ENCODE measurements at regions not wholly inside any gene's neighbourhood (a gene's known extent, or its start where the extent isn't known, plus 50 kb on each side); places are given as distances from the start of the nearest gene placed in this dataset.

- no peak overlapping the region for H3K27ac ChIP-seq
These were observed 203.0 kb upstream of the VLDLR start for GRCh38 chr9:2418619-2419018.

DNA sequence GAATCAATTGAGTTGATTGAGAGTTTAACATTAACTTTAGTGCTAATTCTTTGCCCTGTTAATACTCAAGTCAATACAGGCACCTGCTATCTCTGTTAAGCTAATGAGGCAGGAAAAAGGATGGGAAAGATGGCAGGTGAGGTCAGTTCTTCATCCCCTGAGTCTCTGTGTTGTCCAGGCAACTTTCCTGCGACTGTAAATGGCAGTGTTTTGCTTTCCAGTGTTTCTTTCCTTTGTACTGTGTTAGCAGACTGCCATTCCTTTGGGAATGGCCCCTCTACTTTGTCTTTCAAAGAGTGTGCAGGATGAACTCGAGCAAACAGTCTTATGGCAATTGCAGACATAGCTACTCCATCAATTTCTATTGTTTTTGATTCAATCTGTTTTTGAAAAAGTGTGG is 202.2 kb upstream of the VLDLR start:
- no peaks in the 10 kb centered on the region for H3K27me3 ChIP-seq
- 48% methylated on average over 2 of the region's 2 CpGs for WGBS (ENCODE audit: insufficient coverage, low coverage, low lambda C conversion rate, missing lambda C conversion rate)
- no peak for DNase-seq
- no peak for ATAC-seq
- no peak overlapping the region for H3K4me3 ChIP-seq
- TF ChIP-seq POLR2A (IDR thresholded peaks at IDR 0.05) = no peak
- TF ChIP-seq, protein P1, sequence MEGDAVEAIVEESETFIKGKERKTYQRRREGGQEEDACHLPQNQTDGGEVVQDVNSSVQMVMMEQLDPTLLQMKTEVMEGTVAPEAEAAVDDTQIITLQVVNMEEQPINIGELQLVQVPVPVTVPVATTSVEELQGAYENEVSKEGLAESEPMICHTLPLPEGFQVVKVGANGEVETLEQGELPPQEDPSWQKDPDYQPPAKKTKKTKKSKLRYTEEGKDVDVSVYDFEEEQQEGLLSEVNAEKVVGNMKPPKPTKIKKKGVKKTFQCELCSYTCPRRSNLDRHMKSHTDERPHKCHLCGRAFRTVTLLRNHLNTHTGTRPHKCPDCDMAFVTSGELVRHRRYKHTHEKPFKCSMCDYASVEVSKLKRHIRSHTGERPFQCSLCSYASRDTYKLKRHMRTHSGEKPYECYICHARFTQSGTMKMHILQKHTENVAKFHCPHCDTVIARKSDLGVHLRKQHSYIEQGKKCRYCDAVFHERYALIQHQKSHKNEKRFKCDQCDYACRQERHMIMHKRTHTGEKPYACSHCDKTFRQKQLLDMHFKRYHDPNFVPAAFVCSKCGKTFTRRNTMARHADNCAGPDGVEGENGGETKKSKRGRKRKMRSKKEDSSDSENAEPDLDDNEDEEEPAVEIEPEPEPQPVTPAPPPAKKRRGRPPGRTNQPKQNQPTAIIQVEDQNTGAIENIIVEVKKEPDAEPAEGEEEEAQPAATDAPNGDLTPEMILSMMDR (IDR thresholded peaks at IDR 0.05) = no peak
- H3K4me1 ChIP-seq = peaks cover 0 to 10% (median 0%) of the 10 kb centered on the region in 4 donors
- no peaks in the 10 kb centered on the region for H3K36me3 ChIP-seq
- no peak overlapping the region for H3K27ac ChIP-seq
- H3K9me3 ChIP-seq = no peaks in the 10 kb centered on the region
- intact Hi-C loops (cut with DNase I) = no loop called here

More at GRCh38 chr9:2418619-2419018, 203.0 kb upstream of the VLDLR start:
- DNase-seq (no peak), ATAC-seq (no peak)
- Histone ChIP-seq H3K36me3 (no peaks in the 10 kb centered on the region), H3K9me3 (no peaks in the 10 kb centered on the region), H3K4me1 (peaks cover 0 to 10% (median 0%) of the 10 kb centered on the region in 4 donors), H3K4me3 (no peak overlapping the region), H3K27me3 (no peaks in the 10 kb centered on the region)
- TF ChIP-seq POLR2A (IDR thresholded peaks at IDR 0.05) = no peak
- TF ChIP-seq, protein P1 (IDR thresholded peaks at IDR 0.05) = no peak
- intact Hi-C loops (cut with DNase I) = no loop called here
- WGBS (ENCODE audit: insufficient coverage, low coverage, low lambda C conversion rate, missing lambda C conversion rate) = 43% methylated on average over 1 of the region's 2 CpGs

- intact Hi-C loops (cut with DNase I) = no loop called here
- Histone ChIP-seq H3K9me3 (no peaks in the 10 kb centered on the region), H3K27me3 (no peaks in the 10 kb centered on the region), H3K4me1 (peaks cover 0 to 3% (median 0%) of the 10 kb centered on the region in 4 donors), H3K27ac (no peak overlapping the region), H3K36me3 (no peaks in the 10 kb centered on the region), H3K4me3 (no peak overlapping the region)
- TF ChIP-seq POLR2A (IDR thresholded peaks at IDR 0.05) = no peak
- TF ChIP-seq, protein P1 (IDR thresholded peaks at IDR 0.05) = no peak
- ATAC-seq = no peak
- WGBS (ENCODE audit: insufficient coverage, low coverage, low lambda C conversion rate, missing lambda C conversion rate) = no CpG with 5 or more reads among the region's 3 CpGs
- no peak for DNase-seq
These were observed 201.0 kb upstream of the VLDLR start for GRCh38 chr9:2420543-2420942.

- TF ChIP-seq, protein P1 (IDR thresholded peaks at IDR 0.05) = no peak
- no peak for TF ChIP-seq POLR2A (IDR thresholded peaks at IDR 0.05)
- no peak for ATAC-seq
- DNase-seq = no peak
- Histone ChIP-seq H3K27me3 (no peaks in the 10 kb centered on the region), H3K4me3 (no peak overlapping the region), H3K36me3 (no peaks in the 10 kb centered on the region), H3K4me1 (peaks cover 0 to 19% (median 6%) of the 10 kb centered on the region in 4 donors), H3K9me3 (no peaks in the 10 kb centered on the region), H3K27ac (no peak overlapping the region)
- intact Hi-C loops (cut with DNase I) = no loop called here
- WGBS (ENCODE audit: insufficient coverage, low coverage, low lambda C conversion rate, missing lambda C conversion rate) = 59% methylated on average over 2 of the region's 2 CpGs
These were observed 197.0 kb upstream of the VLDLR start for GRCh38 chr9:2424619-2425033.

DNA sequence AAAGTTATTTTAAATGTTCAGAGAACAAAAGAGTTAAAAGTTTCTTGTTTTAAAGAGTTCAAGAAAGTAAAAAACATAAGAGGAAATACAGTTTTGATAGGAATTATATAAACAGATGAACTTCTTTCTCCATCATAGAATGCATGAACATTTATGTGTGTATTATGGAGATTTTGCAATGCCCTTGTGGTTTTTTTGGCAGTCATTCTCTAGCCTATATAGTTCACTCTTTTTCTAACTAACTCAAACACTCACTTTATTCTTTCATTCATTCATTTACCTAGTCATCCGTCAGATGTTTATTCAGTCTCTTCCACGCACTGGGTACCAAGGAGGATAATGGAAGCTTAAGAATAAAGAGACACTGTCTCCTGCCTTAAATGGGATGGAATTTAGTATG is 195.9 kb upstream of the VLDLR start:
- no peak for ATAC-seq
- Histone ChIP-seq H3K27ac (no peak overlapping the region), H3K4me3 (no peak overlapping the region), H3K4me1 (peaks cover 0 to 19% (median 6%) of the 10 kb centered on the region in 4 donors), H3K9me3 (no peaks in the 10 kb centered on the region), H3K27me3 (no peaks in the 10 kb centered on the region), H3K36me3 (no peaks in the 10 kb centered on the region)
- intact Hi-C loops (cut with DNase I) = no loop called here
- no peak for DNase-seq
- no peak for TF ChIP-seq POLR2A (IDR thresholded peaks at IDR 0.05)
- TF ChIP-seq, protein P1 (IDR thresholded peaks at IDR 0.05) = no peak
- WGBS (ENCODE audit: insufficient coverage, low coverage, low lambda C conversion rate, missing lambda C conversion rate) = 94% methylated on average over 2 of the region's 2 CpGs
